Fibroblast of mammary gland (primary cell): ENCODE measurements at regions not wholly inside any gene's neighbourhood (a gene's known extent, or its start where the extent isn't known, plus 50 kb on each side); places are given as distances from the start of the nearest gene placed in this dataset.

ENCODE experiments used
- DNase-seq: peaks from one replicate; pipeline ENCODE4 v3.0.0-alpha.2; 2010; ENCODE audit warnings: low read depth
- H3K4me3 ChIP-seq: 2 replicates; pipeline ENCODE4 v1.5.1; 2011; ENCODE audit warnings: low read depth, mild to moderate bottlenecking, low read length, moderate library complexity; ENCODE audit not compliant: control insufficient read depth
- TF ChIP-seq, protein P1 (sequence below): conservative IDR thresholded peaks from 2 replicates; pipeline ENCODE4 v1.5.1; 2011; ENCODE audit warnings: low read depth, low read length, inconsistent platforms; ENCODE audit not compliant: control insufficient read depth, insufficient read depth

DNA sequence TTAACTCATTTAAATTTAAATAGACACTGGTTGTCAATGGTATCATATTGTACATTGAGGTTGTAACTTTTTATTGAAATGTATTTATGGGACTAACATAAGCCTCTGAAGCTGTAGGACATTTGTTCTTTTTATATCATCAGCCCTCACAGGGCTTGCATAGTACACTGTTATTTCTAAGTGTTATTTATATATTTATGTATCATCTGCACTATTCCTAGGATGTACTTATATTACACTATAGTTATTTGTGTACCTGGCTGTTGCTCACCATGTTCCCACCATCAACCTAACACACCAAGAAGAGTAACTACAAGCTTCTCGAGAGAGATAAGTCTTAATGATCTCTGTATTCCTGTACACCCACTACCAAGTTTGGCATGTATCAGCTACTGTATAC, 224.7 kb downstream of the PPP1R3A start:
- TF ChIP-seq, protein P1, sequence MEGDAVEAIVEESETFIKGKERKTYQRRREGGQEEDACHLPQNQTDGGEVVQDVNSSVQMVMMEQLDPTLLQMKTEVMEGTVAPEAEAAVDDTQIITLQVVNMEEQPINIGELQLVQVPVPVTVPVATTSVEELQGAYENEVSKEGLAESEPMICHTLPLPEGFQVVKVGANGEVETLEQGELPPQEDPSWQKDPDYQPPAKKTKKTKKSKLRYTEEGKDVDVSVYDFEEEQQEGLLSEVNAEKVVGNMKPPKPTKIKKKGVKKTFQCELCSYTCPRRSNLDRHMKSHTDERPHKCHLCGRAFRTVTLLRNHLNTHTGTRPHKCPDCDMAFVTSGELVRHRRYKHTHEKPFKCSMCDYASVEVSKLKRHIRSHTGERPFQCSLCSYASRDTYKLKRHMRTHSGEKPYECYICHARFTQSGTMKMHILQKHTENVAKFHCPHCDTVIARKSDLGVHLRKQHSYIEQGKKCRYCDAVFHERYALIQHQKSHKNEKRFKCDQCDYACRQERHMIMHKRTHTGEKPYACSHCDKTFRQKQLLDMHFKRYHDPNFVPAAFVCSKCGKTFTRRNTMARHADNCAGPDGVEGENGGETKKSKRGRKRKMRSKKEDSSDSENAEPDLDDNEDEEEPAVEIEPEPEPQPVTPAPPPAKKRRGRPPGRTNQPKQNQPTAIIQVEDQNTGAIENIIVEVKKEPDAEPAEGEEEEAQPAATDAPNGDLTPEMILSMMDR = no peak
- no peak for DNase-seq

DNA sequence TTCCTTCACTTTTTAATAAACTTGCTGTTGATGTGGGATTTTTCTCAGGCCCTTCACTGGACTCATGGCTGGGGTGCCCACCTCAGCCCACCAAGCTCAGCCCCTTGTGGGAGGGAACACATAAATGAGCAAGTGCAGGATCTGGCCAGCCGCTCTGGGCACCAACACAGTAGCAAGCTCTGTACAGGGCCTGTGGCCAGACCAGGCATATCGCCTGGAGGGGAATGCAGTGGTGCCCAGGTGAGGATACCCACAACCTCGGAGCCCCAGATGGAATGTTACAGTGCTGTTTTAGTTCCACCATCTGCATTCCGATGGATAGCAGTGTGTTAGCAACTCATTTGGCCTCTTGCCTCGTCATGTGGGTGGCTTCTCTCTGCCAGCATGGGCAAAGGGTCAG, 234.6 kb downstream of the PPP1R3A start:
- no peak overlapping the region for H3K4me3 ChIP-seq
- no peak for DNase-seq
- TF ChIP-seq, protein P1 = no peak

More for the DNA sequence above, 224.7 kb downstream of the PPP1R3A start:
- no peak overlapping the region for H3K4me3 ChIP-seq

DNA sequence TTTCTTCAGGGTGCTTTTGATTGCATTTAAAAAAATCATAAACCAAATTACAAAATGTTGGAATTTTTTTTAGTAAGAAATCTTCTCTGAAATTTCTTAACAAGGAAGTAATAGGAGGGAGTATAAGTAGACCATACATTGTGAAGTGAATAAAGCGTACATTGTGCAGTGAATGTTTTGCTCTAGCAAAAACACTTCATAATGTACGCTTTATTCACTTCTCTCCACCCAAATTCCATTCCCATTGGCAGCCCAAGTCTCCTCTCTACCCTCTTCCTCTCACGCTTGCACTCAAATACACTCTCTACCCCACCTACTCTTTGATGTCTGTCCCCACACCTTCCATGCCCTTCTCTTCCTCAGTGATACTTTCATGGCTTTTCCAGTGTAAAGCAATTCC, 241.0 kb downstream of the PPP1R3A start:
- TF ChIP-seq, protein P1 = no peak
- no peak overlapping the region for H3K4me3 ChIP-seq
- DNase-seq = no peak

DNA sequence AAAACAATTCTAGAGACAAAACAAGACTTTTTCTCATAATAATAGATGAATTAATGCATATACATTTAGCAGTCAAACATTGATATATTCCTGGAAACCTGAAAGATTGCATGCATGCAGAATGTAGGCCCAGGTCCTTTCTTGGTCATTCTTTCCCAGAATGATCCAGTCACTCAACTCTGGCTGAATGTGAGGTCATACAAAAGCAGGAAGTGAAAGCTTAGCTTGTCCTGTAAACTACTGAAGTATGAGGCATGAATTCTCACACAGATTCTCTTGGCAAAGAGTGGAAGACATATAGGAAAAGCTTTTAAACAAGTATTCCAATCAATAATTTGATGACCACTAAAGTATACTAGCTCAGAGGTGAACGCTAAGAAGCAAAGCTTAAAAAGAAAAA, 253.9 kb downstream of the PPP1R3A start:
- no peak for DNase-seq
- TF ChIP-seq, protein P1 = no peak
- H3K4me3 ChIP-seq = no peak overlapping the region

DNA sequence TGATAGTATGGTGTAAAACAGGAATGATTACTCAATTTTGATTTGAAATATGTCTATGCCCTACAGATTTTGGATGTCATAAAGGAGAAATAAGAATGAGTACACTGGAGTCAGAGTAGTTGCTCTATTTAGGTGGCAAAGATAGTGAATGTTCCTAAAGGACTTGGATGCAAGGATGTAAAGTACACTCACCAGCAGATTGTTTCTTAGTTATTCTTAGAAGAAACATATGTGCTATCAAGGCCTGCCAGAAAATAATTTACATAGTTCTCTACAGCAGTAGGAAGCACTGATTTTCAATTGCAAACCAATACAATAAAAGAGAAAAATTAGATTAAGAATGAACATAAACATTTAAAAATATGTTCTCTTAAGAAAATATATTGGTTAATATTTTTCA, 259.4 kb downstream of the PPP1R3A start:
- no peak for DNase-seq
- TF ChIP-seq, protein P1 = no peak
- H3K4me3 ChIP-seq = no peak overlapping the region

DNA sequence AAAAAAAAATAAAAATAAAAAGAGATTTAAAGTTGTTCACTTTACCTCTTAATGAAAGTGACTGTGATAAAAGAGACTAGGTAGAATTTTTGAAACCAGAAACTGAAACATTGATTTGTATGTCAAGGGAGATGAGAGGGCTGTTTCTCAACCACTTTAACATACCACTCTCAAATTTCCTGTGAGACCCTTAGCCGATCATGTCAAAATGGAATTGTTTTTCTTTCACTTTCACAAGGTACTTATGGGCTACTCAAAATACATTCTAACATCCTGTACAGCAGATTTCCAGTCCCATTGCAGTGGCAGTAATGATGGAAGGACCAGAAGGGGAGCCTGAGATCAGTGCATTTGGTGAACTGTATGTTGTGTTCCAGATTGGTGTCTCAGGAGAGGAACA, 261.2 kb downstream of the PPP1R3A start:
- no peak for DNase-seq
- no peak overlapping the region for H3K4me3 ChIP-seq
- TF ChIP-seq, protein P1 = no peak

DNA sequence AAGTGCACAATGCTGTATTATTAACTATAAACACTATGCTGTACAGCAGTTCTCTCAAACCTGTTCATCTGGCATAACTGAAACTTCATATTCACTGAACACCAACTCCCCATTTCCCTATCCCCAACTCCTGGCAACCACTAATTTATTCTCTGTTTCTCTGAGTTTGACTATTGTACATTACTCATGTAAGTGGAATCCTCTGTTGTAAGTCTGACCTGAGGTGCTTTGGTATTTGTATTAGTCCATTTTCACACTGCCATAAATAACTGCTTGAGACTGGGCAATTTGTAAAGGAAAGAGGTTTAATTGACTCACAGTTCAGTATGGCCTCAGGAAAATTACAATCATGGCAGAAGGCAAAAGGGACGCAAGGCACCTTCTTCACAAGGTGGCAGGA, 266.3 kb downstream of the PPP1R3A start:
- peak; percentile 6 for DNase-seq
- TF ChIP-seq, protein P1 = no peak
- H3K4me3 ChIP-seq = no peak overlapping the region
